ENCODE measurements at regions not wholly inside any gene's neighbourhood (a gene's known extent, or its start where the extent isn't known, plus 50 kb on each side); places are given as distances from the start of the nearest gene placed in this dataset.

DNA sequence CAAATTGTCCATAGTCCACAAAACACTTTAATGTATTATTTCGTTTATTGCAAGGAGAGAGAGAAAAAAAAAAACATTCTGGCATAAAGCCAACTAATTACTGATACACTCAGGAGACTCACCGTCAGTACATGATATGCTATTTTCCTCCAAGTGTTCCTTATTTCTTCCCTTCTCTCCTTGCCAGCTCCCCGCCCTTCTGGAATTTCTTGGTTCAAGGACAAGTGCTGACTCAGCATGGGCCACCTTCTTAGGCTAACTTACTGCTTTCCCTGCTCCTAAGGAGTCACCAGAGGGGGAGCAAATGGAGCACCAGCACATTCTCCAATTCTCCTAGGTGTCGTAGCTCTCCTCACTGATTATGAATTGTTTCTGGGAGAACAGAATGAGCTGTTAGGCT, 133.8 kb upstream of the HDAC9 start:
- TF ChIP-seq CTCF (IDR thresholded peaks at IDR 0.05) (no peak), POLR2A (IDR thresholded peaks at IDR 0.05) (no peak)

All from Peyer's patch (tissue), 4 donors.